ENCODE measurements at regions not wholly inside any gene's neighbourhood (a gene's known extent, or its start where the extent isn't known, plus 50 kb on each side); places are given as distances from the start of the nearest gene placed in this dataset.

DNA sequence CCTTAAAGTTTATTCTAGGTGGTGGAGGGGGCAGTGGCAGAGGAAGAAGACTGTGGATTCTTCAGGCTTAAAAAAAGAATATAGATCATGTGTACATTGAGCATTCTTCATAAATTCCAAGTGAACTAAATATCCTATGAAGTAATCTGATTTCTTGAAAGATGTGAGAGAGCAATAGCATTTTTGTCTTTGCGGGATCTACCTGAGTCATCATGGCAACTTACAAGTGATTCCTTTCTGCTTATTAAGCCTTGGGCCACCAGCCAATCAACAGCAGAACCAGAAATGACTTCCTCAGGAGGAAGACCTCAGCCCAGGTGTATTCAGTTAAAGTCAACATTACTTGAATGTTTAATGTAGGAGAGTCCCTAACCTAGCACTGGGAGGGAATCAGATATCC is 756.9 kb downstream of the TFAP2A start:
- H2AFZ ChIP-seq (ENCODE audit: low read depth, low read length), result no peak overlapping the region
- no peak overlapping the region for H3K27ac ChIP-seq (ENCODE audit: insufficient read depth, low read depth, low read length)
- no peaks in the 10 kb centered on the region for H3K79me2 ChIP-seq (ENCODE audit: control insufficient read depth, insufficient read depth, low read length)
- H3K9me1 ChIP-seq (replicated peaks; ENCODE audit: control insufficient read depth, extremely low read depth, insufficient read depth, low read length), result no peaks in the 10 kb centered on the region
- H3K4me1 ChIP-seq (ENCODE audit: control insufficient read depth, extremely low read depth, insufficient read depth, low read length), result no peaks in the 10 kb centered on the region
- H4K20me1 ChIP-seq (replicated peaks; ENCODE audit: control insufficient read depth, extremely low read depth, insufficient read depth, low read length), result no peaks in the 10 kb centered on the region
- TF ChIP-seq POLR2A (IDR thresholded peaks at IDR 0.05; ENCODE audit: low read depth, low read length) (no peak), EZH2 (IDR thresholded peaks at IDR 0.05; ENCODE audit: borderline replicate concordance, low read depth, low read length, severe bottlenecking) (no peak), POLR2AphosphoS5 (IDR thresholded peaks at IDR 0.05; ENCODE audit: insufficient read depth, low read depth, low read length) (no peak), MYC (IDR thresholded peaks at IDR 0.05; ENCODE audit: low read depth, low read length) (no peak), GATA2 (IDR thresholded peaks at IDR 0.05; ENCODE audit: insufficient read depth, insufficient read length, low read depth, low read length) (no peak), JUN (IDR thresholded peaks at IDR 0.05; ENCODE audit: borderline replicate concordance, insufficient read depth, insufficient read length, low read depth) (no peak), FOS (IDR thresholded peaks at IDR 0.05; ENCODE audit: borderline replicate concordance, insufficient read depth, low read length) (no peak)
- TF ChIP-seq, protein P1, sequence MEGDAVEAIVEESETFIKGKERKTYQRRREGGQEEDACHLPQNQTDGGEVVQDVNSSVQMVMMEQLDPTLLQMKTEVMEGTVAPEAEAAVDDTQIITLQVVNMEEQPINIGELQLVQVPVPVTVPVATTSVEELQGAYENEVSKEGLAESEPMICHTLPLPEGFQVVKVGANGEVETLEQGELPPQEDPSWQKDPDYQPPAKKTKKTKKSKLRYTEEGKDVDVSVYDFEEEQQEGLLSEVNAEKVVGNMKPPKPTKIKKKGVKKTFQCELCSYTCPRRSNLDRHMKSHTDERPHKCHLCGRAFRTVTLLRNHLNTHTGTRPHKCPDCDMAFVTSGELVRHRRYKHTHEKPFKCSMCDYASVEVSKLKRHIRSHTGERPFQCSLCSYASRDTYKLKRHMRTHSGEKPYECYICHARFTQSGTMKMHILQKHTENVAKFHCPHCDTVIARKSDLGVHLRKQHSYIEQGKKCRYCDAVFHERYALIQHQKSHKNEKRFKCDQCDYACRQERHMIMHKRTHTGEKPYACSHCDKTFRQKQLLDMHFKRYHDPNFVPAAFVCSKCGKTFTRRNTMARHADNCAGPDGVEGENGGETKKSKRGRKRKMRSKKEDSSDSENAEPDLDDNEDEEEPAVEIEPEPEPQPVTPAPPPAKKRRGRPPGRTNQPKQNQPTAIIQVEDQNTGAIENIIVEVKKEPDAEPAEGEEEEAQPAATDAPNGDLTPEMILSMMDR (IDR thresholded peaks at IDR 0.05; ENCODE audit: extremely low read depth in 1 of 2, insufficient read depth in 1 of 2, low read depth in 1 of 2, low read length in 2 of 2), result no peak
- TF ChIP-seq, protein P2, sequence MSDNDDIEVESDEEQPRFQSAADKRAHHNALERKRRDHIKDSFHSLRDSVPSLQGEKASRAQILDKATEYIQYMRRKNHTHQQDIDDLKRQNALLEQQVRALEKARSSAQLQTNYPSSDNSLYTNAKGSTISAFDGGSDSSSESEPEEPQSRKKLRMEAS (IDR thresholded peaks at IDR 0.05; ENCODE audit: insufficient read depth, insufficient read length), result no peak
- H3K4me3 ChIP-seq (replicated peaks in 1 of 3; ENCODE audit: insufficient read depth in 1 of 3, low read depth in 1 of 3, low read length in 3 of 3), result no peak overlapping the region
- BruUV-seq (replicated peaks), result no TSS peak
- dilution Hi-C loops (cut with MboI; ENCODE audit: extremely low pct_ligation_motif_present, low sequenced_read_pairs) (no loop called here), intact Hi-C loops (cut with micrococcal nuclease) (no loop called here)
- ChIA-PET CTCF (interaction anchor here (1.3 kb wide), 1 partner anchor 11 kb away, joined by 3 read pairs; no protein-coding TSS in a partner anchor), POLR2A (no interaction called here)
- no peak overlapping the region for H3K9ac ChIP-seq (replicated peaks; ENCODE audit: extremely low read depth, insufficient read depth, low read length)
- FAIRE-seq (no peak), DNase-seq (ENCODE audit: low read depth, low spot score) (no peak)
- no peak overlapping the region for H3K4me2 ChIP-seq (ENCODE audit: insufficient read depth, low read length)
- H3K27me3 ChIP-seq (ENCODE audit: control insufficient read depth in 2 of 2, insufficient read depth in 2 of 2, low read length in 2 of 2), result no peaks in the 10 kb centered on the region
- H3K36me3 ChIP-seq (ENCODE audit: control insufficient read depth in 2 of 2, extremely low read depth in 1 of 2, insufficient read depth in 2 of 2, low read length in 2 of 2), result no peaks in the 10 kb centered on the region
- H3K9me3 ChIP-seq (replicated peaks; ENCODE audit: control insufficient read depth, insufficient read depth, low read length), result no peaks in the 10 kb centered on the region
